HTR-8/SVneo (cell line): ENCODE measurements at regions not wholly inside any gene's neighbourhood (a gene's known extent, or its start where the extent isn't known, plus 50 kb on each side); places are given as distances from the start of the nearest gene placed in this dataset.

Source experiments
- DNase-seq: peaks from one replicate; pipeline ENCODE4 v3.0.0; 2011; ENCODE audit warnings: low spot score, mixed read lengths; ENCODE audit not compliant: insufficient read length
- FAIRE-seq: peaks from 2 replicates; lab custom pipeline; 2011; peaks lifted over from hg19 to GRCh38; lab: Jason Lieb, UNC

DNA sequence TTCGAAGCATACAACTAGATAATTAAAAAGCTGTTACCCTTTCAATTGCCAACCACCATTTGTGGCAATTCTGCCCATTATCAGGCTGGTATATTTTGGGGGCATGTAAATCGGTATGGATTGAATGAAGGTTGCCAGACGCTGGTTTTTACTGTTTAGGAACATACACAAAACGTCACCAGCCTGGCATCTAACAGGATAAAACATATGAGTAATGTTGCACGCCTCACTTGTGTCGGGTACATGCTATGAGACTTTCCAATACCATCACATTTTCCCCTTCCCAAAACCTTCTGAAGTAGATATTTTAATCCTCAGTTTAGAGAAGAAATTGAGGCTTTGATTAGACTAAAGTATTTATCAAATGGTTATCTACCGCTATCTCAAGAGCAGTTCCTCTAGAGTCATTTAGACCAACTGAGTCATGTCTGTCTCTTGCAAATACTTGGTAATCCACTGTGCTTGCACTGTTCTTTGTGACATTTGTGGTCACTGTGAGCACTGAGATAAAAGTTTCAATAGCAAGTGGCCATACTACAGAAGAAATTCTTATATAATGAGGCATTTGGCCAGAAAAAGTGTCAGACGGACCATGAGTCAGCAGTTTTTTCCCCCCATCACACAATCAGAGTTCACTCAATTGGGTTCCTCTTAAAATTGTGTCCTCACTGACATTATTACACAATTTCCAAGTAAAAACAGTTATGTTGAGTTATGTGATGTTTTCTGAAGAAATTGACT, 498.7 kb downstream of the NXPH1 start:
- no peak for FAIRE-seq
- no peak for DNase-seq

DNA sequence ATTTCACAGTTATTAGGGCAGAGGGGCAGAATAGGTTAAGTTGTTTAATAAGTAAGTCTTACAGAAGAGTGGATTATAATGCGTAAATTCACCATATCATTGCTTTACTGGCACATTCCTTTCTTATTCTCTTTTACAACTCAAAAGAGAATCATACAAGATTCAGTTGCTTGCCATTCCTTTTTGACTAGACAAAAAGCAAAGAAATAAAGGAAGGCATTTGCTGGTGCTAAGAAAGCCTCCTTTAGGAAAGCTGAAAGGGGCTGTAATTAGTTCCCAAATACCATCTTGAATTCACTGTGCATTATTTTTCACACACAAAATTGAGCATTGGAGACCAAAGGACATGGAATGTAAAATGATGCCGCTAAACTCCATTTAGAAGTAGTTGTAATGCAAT, 499.3 kb downstream of the NXPH1 start:
- no peak for FAIRE-seq
- no peak for DNase-seq

DNA sequence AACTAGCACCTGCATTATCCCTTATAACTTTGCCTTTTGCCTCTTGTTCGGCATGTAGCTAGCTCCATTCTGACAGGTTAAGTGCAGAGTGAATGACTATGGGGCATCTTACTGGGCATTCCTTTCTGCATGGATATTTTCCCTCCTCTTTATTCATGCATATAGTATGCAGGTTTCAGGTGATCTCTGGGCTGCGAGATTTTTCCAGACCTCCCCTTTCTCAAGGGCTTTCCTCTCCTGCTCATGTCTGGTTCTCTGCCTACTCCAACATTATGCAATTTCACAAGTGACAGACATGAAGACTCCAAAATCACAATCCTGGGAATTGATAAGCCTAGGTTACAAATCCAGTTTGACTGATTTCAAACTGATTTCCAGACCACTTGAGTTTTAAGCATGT, 503.8 kb downstream of the NXPH1 start:
- FAIRE-seq (no peak), DNase-seq (no peak)

DNA sequence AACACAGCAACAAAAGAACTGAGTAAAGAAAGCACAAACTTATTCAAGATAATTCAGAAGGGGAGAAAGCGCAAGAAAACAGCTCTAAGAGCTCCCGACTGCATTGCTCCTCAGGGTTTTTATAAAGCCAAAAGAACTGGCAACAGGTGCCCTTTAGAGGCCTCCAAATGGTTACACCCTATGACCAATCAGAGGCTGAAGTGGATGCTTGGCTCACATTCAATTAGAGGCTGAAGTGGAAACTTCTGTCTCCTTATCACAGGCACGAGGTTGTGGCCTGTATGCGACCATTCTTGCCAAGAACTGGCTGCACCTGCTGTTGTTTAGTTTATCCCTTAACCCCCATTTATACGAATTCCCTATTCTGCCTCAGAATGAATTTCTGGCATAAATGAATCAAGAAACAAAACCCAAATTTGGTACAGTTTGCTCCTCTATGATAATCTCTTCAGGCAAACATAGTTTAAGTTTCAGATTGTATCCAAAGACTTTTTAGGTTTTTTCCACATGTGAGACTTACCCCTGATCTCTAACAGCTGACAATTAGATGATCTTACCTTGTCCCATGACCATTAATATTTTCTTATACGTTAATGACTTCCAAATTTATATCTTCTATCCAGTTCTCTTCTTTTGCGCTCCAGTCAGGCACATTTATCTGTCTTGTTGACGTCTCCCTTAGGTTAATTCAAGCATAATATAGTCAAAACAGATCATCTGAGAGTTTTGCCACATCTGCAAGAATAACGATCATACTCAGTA, 504.8 kb downstream of the NXPH1 start:
- DNase-seq = no peak
- no peak for FAIRE-seq

DNA sequence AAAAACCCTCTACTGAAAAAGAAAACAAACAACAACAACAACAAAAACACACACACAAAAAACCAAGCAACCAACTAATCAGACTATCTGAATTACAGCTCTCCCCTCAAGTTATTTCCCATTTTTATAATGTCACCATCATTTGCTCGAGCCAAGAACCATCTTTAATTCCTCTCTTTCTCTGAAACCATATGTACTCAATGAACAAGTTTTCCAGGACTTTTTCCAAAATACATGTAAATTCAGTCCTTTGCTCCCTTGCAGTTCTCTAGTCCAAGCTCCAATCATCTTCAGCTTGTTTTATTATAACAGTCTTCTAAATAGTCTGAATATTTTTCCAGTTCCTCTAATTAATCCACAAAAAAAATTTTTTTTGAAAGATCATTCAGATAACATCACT, 506.0 kb downstream of the NXPH1 start:
- FAIRE-seq (no peak), DNase-seq (no peak)

DNA sequence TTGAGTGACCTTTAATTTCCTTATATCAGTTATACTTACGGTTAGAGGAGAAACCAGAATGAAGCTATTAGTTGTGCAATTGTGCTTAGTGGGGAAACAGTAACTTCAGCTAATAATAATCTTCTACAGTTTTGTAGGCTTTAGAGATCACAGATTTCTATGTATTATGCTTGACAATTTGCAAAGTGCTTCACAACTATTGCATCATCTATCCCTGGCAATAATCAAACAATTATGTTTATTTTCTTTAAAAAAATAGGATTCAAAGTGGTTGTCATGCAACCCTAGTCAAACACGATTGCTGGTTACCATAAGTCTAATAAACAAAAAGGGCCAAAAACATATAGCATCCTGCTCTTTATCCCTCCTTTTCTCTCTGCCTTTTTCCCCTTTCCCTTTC, 530.3 kb downstream of the NXPH1 start:
- FAIRE-seq (no peak), DNase-seq (no peak)

DNA sequence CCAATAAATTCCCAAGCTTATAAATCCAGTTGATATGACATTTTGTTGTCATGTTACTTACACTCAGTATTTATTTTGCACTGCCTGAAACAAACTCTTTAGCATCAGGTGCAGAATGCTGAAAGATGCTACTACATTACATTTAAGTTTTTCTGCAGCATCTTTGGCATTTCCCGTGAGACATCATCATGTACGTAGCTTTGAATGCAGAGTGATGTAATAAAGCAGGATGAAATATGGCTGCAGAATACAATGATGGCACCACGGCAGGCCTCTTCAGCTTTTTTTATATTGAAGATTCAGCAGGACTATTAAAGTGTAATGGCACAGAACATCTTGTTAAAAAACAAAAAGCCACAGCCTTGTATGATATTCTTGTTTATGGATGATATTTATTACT, 531.8 kb downstream of the NXPH1 start:
- DNase-seq (no peak), FAIRE-seq (no peak)

DNA sequence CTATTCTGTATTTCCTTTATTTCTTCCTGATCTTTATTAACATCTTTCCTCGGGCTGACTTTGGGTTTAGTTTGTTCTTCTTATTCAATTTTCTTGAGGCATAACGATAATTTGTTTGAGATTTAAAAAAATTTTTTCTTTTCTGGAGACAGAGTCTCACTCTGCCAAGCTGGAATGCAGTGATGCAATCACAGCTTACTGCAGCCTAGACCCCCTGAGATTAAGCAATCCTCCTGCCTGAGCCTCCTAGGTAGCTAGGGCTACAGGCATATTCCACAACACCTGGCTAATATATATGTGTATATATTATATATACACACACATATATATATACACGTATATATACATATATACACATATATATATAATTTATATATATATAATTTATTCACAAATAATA, 540.2 kb downstream of the NXPH1 start:
- DNase-seq (no peak), FAIRE-seq (no peak)

DNA sequence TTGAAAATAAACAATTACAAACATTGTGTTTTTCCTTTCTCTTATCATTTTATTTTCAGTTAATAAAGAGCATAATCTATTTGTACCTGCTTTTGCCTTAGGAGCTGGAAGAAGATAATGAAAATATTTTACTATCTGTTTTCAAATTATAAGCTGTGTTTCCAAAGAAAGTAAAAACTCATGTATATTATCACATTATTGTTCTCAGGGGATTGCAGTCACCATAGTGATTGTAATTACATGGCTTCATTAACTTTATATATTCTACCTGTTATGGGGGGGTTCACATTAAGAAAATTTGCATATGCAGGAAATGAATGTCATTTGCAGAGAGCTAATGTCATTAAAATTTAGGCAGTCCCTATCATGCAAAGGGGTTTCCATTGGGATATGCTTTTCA, 542.3 kb downstream of the NXPH1 start:
- FAIRE-seq = no peak
- no peak for DNase-seq

DNA sequence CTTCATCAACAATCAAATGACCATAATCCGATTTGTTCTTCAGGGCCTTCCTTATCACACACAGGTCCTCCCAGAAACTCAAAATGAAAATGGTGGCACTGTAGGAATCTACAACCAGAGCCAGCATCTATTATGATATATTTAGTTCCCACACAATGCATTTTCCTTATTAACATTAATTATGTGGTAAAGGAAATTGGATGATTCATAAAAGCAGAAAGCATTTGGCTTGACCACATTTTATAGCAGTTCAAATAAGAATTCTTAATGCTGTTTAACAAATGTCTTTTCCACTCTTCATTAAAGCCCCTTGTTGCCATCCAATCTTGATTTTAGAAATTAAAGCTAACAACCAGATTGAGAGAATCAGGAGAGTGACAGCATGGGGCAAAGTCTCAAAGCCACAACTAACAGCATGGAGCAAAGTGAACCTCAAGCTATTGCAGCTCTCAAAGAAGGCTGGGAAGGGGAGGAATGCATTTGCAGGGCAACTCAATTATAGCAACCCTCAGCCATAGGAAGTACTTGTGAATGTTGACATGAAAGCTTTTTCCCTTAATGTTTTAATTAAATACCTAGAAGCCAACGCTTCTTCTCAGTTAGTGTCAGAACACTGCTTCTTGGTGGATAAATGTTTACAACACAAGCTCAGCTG, 549.1 kb downstream of the NXPH1 start:
- DNase-seq = no peak
- no peak for FAIRE-seq

DNA sequence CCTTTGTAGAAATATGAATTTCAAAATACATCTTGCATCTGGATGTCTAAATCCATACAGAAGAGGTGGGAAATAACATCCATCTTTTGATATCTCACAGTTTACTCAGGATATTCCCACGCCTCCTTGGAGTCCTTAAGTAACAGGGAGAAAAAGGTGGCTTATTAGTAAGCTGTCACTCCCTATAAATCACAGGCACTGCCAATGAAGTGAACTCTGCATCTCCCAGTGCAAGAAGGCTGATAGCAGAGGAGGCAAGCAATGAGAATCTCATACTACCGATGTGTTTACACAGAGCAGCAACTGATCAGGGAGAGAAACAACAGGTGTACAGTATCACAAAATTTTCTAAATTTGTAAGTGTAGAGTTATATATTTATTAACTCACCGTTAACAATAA, 551.8 kb downstream of the NXPH1 start:
- FAIRE-seq (no peak), DNase-seq (no peak)

DNA sequence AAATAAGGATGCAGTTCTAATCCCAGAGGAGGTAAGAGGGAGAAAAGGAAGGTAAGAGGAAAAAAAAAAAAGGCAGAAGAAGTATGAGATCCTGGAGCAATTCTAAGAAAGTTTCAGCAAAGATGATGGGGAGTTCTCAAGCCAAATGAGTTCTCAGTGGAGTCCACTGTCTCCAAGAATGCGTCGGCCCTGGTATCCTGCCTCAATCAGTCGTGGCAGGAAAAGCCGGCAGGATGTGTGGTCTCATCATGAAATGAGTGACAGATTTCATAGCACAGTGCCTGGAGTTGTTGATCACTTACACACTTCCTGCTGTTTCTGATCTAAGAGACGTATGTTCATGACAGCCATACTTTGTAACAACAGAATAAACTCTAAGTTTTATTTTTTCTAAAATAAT, 554.9 kb downstream of the NXPH1 start:
- FAIRE-seq = no peak
- no peak for DNase-seq

DNA sequence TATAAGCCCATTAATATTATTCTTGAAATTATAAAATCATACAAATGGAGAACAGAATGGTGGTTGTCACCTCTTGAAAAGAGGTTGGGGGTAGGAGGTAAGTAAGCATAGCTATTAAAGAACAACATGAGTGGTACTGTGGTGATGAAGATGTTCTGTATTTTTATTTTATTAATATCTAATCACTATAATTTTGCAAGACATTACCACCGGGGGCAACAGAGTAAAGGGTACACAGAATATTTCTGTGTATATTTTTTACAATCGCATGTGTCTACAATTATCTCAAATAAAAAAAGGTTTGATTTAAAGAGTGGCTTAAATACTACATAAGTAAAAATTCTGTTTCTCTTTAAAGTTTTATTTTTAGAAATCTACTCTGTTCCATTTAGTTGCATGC, 557.8 kb downstream of the NXPH1 start:
- DNase-seq (no peak), FAIRE-seq (no peak)

DNA sequence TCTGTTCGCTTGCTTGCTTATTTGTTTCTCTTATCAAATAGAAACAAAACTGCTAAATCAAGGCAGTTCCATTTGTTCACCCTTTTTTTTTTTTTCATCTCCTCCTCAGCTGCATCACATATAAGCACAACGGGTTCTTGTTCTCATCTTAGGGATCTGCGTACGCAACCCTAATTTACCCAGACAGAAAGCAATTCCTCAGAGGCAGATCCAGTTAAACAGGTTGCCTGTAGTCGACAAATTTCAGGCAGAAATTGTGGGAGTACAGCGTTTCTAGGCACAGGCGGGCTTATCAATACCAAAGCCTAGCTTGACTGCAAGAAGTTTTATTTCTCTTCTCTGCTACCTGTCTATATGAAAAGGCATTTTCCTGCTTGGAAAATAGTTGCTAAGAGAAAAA, 565.4 kb downstream of the NXPH1 start:
- DNase-seq = no peak

DNA sequence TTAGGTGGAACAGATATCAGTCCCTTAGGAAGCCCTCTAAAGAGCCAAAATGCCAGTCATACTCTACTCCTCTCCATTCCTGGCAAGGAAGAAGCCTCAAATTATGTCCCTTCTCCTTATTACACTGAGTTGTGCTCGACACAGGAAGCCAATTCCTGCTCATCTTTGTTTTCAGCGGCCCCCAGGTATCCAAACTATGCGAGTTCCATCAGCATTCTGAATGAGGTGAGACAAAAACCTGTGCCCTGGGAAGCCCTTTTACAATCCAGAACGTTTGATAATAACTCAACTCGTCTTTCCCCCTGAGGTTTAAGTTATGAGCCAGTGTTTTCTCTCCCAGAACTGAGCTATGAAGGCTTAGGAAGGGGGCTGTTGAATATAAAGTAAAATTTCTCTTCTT, 580.5 kb downstream of the NXPH1 start:
- DNase-seq = no peak
- FAIRE-seq = no peak

More for the DNA sequence above, 565.4 kb downstream of the NXPH1 start:
- FAIRE-seq = no peak

DNA sequence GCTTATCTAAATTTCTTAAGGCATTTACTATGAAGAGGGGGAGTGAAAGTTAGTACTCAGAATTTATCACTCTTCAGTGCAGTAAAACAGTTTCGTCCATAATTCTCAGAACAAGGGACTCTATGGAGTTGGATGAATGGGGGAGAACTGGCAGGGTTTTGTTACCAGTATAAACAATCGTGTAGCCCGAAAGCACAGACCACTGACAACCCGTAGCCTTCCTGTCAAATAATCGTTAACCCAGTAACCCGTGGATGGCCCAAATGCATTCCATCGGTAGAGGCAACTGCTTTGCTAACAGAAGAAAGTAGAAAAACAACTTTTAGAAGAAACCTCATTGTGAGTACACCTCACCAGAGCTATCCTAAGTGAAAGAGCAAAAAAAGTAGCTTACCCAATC, 583.9 kb downstream of the NXPH1 start:
- DNase-seq (no peak), FAIRE-seq (no peak)

DNA sequence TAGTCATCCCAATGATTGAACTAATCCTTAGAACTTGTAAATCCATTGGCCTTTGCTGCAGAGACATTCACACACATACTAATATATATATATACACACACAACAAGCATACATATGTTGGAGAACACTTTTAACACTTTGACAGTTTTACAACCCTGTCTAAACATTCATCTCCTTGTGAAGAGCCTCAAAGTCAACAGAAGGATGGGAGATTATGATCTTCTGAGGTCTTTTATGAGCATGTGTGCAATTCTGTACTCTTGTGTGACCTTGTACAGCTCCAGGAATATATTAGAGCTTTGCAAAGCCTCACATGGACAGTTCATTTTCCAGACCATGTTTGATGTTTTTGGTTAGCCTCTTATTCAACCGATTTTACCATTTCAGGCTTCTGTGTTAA, 589.0 kb downstream of the NXPH1 start:
- FAIRE-seq (no peak), DNase-seq (no peak)

DNA sequence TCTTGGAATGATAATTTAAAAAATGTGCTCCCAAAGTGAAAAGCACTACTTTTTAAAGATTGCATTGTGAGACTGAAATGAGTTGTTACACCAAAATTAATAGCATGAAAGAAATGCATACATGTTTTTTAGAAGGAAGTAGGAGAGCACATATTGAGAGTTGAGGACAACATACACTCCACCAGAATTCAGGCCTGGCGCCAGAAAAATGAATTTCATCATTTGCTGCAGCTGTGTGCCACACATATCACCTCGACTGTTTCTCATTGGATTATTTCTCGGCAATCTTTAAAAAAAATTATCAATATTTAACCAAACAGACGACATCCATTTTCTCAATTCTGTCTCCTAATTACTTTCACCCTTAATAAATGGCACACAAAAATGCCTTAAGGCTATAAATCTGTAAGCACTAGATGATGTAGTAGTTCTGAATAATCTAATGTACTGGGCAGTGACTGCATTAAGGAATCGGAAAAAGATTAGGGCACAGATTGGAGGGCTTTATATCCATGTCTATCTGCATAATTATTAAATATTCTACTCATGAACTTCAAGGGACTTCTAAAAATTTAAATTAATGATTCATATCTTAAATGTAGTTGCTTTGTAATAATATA, 590.4 kb downstream of the NXPH1 start:
- FAIRE-seq (no peak), DNase-seq (no peak)

DNA sequence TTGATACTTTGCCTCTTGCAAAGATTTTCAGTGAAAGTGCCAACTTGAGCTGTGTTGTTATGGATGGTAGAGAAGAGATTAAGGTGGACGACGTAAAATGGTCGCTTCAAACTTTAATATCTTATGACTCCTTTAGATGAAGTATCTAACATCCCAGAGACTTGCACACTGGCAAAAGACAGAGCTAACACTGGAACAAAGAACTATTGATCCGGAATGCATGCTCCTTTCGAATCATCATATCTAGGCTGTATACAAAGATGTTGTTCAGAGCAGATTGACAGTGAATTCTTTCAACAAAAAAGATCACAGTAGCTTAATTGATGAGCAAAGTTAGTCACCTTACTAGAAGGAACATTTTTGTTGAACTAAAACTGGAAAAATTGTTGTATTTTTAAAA, 592.7 kb downstream of the NXPH1 start:
- FAIRE-seq (no peak), DNase-seq (no peak)

DNA sequence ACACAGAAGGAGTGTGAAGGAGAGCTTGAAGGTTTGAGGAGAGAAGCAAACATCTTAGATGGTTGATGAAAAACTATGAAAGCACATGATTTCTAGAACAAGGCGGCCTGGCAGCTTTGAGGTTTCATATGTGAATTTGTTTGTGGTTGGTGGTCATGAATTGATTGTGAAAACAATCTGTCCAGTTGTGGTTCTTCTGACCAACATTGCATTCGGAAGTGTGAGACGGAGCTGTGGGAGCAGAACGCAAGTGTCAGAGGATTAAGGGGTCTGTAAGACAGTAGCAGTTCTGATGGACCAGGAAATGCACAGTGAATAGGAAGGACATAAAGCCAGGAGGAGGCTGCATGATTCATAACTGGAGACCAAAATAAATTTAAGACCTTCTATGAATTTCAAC, 594.6 kb downstream of the NXPH1 start:
- DNase-seq (no peak), FAIRE-seq (no peak)
